Loucy (cell line): ENCODE measurements at regions not wholly inside any gene's neighbourhood (a gene's known extent, or its start where the extent isn't known, plus 50 kb on each side); places are given as distances from the start of the nearest gene placed in this dataset.

ENCODE experiments used
- H2AFZ ChIP-seq: fragments of 200-600 bp; sonication (generic); 2 replicates; pipeline ENCODE4 v1.6.0; 2016; ENCODE audit warnings: antibody characterized with exemption, mild to moderate bottlenecking, low read length, moderate library complexity
- H3F3A ChIP-seq: fragments of 200-600 bp; 2 replicates; pipeline ENCODE4 v1.6.0; 2016; ENCODE audit warnings: antibody characterized with exemption, low read depth, mild to moderate bottlenecking
- H3K27me3 ChIP-seq: fragments of 200-600 bp; sonication (generic); 2 replicates; pipeline ENCODE4 v1.6.1; 2014; ENCODE audit warnings: low read length, mild to moderate bottlenecking; ENCODE audit not compliant: insufficient read depth, poor library complexity, severe bottlenecking
- H3K36me3 ChIP-seq: fragments of 200-600 bp; sonication (generic); 2 replicates; pipeline ENCODE4 v1.6.1; 2016; ENCODE audit warnings: low read length; ENCODE audit not compliant: insufficient read depth
- H3K4me1 ChIP-seq: fragments of 200-600 bp; sonication (generic); 2 replicates; pipeline ENCODE4 v1.5.1; 2014; ENCODE audit warnings: low read length, mild to moderate bottlenecking; ENCODE audit not compliant: insufficient read depth, poor library complexity, severe bottlenecking
- H3K4me2 ChIP-seq: fragments of 200-600 bp; sonication (generic); 2 replicates; pipeline ENCODE4 v1.6.0; 2014; ENCODE audit warnings: antibody characterized with exemption, low read length, low read depth, mild to moderate bottlenecking; ENCODE audit not compliant: poor library complexity, severe bottlenecking
- H3K4me3 ChIP-seq: fragments of 200-600 bp; sonication (generic); 2 replicates; pipeline ENCODE4 v1.5.1; 2014; ENCODE audit warnings: low read length, mild to moderate bottlenecking, mixed read lengths; ENCODE audit not compliant: poor library complexity, severe bottlenecking
- H3K79me2 ChIP-seq: fragments of 200-600 bp; sonication (generic); 2 replicates; pipeline ENCODE4 v1.6.1; 2014; ENCODE audit warnings: low read length; ENCODE audit not compliant: insufficient read depth
- H3K9ac ChIP-seq: fragments of 200-600 bp; sonication (generic); 2 replicates; pipeline ENCODE4 v1.6.0; 2014; ENCODE audit warnings: mild to moderate bottlenecking, low read depth, low read length, moderate library complexity; ENCODE audit not compliant: poor library complexity, severe bottlenecking
- H3K9me2 ChIP-seq: fragments of 200-600 bp; sonication (generic); replicated peaks from 2 replicates; pipeline ENCODE4 v1.6.1; 2016; ENCODE audit warnings: low read depth, low read length, mixed read lengths
- H3K9me3 ChIP-seq: fragments of 200-600 bp; sonication (generic); 2 replicates; pipeline ENCODE4 v1.6.1; 2014; ENCODE audit warnings: mild to moderate bottlenecking, antibody characterized with exemption, low read length, low read depth; ENCODE audit not compliant: insufficient read depth
- H4K20me1 ChIP-seq: fragments of 200-600 bp; sonication (generic); 2 replicates; pipeline ENCODE4 v1.6.0; 2014; ENCODE audit warnings: antibody characterized with exemption, low read length, mild to moderate bottlenecking; ENCODE audit not compliant: insufficient read depth, poor library complexity, severe bottlenecking
- EZH2phosphoT487 ChIP-seq: fragments of 200-600 bp; IDR thresholded peaks from 2 replicates; pipeline ENCODE4 v1.6.1; 2018; ENCODE audit warnings: antibody characterized with exemption, mild to moderate bottlenecking, moderate library complexity, borderline replicate concordance
- TF ChIP-seq, protein P1 (sequence below): fragments of 200-600 bp; sonication (generic); conservative IDR thresholded peaks from 2 replicates; pipeline ENCODE4 v1.5.1; 2014; ENCODE audit warnings: mild to moderate bottlenecking, antibody characterized with exemption, low read length

GRCh38 chr16:82287937-82288336 lies 117.9 kb upstream of the MPHOSPH6 start:
- H3K9ac ChIP-seq: no peak overlapping the region
- no peaks in the 10 kb centered on the region for H3K9me2 ChIP-seq
- H3K36me3 ChIP-seq: no peaks in the 10 kb centered on the region
- TF ChIP-seq, protein P1, sequence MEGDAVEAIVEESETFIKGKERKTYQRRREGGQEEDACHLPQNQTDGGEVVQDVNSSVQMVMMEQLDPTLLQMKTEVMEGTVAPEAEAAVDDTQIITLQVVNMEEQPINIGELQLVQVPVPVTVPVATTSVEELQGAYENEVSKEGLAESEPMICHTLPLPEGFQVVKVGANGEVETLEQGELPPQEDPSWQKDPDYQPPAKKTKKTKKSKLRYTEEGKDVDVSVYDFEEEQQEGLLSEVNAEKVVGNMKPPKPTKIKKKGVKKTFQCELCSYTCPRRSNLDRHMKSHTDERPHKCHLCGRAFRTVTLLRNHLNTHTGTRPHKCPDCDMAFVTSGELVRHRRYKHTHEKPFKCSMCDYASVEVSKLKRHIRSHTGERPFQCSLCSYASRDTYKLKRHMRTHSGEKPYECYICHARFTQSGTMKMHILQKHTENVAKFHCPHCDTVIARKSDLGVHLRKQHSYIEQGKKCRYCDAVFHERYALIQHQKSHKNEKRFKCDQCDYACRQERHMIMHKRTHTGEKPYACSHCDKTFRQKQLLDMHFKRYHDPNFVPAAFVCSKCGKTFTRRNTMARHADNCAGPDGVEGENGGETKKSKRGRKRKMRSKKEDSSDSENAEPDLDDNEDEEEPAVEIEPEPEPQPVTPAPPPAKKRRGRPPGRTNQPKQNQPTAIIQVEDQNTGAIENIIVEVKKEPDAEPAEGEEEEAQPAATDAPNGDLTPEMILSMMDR: no peak
- no peak for TF ChIP-seq EZH2phosphoT487
- no peaks in the 10 kb centered on the region for H3K9me3 ChIP-seq
- no peaks in the 10 kb centered on the region for H4K20me1 ChIP-seq
- H3K4me1 ChIP-seq: no peaks in the 10 kb centered on the region
- no peaks in the 10 kb centered on the region for H3K79me2 ChIP-seq
- H3K27me3 ChIP-seq: no peaks in the 10 kb centered on the region
- H3K4me3 ChIP-seq: no peak overlapping the region
- H2AFZ ChIP-seq: no peak overlapping the region
- H3F3A ChIP-seq: no peaks in the 10 kb centered on the region
- H3K4me2 ChIP-seq: no peak overlapping the region

GRCh38 chr16:82282662-82283061 lies 112.6 kb upstream of the MPHOSPH6 start:
- no peaks in the 10 kb centered on the region for H3K9me2 ChIP-seq
- no peaks in the 10 kb centered on the region for H4K20me1 ChIP-seq
- H3K9me3 ChIP-seq: no peaks in the 10 kb centered on the region
- H3K79me2 ChIP-seq: no peaks in the 10 kb centered on the region
- H3K4me1 ChIP-seq: no peaks in the 10 kb centered on the region
- H3K36me3 ChIP-seq: no peaks in the 10 kb centered on the region
- H3K4me2 ChIP-seq: no peak overlapping the region
- H3K4me3 ChIP-seq: no peak overlapping the region
- H3K27me3 ChIP-seq: no peaks in the 10 kb centered on the region
- H2AFZ ChIP-seq: no peak overlapping the region
- no peaks in the 10 kb centered on the region for H3F3A ChIP-seq
- no peak overlapping the region for H3K9ac ChIP-seq
- TF ChIP-seq, protein P1: no peak
- TF ChIP-seq EZH2phosphoT487: no peak

DNA sequence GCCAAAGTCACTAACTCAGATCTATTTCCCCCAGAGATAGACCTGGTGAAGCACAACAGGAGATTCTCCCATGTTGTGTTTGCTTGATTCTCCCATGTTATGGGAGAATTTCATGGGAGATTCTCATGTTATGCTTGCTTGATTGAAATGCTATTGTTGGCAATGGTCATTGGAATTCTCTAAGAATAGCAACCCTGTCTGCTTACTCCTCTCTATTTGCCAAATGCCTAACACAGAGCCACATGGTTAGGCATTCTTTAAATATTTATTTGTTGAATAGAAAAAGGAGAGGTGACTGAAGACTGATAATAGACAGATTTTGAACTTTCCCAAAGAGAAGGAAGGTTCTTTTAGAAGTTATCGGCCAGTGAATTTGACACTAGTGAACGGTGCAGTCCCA lies 111.5 kb upstream of the MPHOSPH6 start:
- no peak overlapping the region for H3K9ac ChIP-seq
- H3K36me3 ChIP-seq: no peaks in the 10 kb centered on the region
- no peak overlapping the region for H3K4me2 ChIP-seq
- H4K20me1 ChIP-seq: no peaks in the 10 kb centered on the region
- no peaks in the 10 kb centered on the region for H3K27me3 ChIP-seq
- no peaks in the 10 kb centered on the region for H3K4me1 ChIP-seq
- H3K4me3 ChIP-seq: no peak overlapping the region
- H3K9me3 ChIP-seq: no peaks in the 10 kb centered on the region
- no peaks in the 10 kb centered on the region for H3F3A ChIP-seq
- H2AFZ ChIP-seq: no peak overlapping the region
- TF ChIP-seq, protein P1: no peak
- no peak for TF ChIP-seq EZH2phosphoT487
- no peaks in the 10 kb centered on the region for H3K79me2 ChIP-seq
- H3K9me2 ChIP-seq: no peaks in the 10 kb centered on the region
